GM23338 (cell line): ENCODE measurements at regions not wholly inside any gene's neighbourhood (a gene's known extent, or its start where the extent isn't known, plus 50 kb on each side); places are given as distances from the start of the nearest gene placed in this dataset.

Source experiments
- ATAC-seq: fragments of 200-7000 bp; cut with Tn5 transposase; 3 replicates; pipeline ENCODE4 v1.9.1; 2020
- DNase-seq: peaks from one replicate; pipeline ENCODE4 v3.0.0-alpha.2; 2015; ENCODE audit warnings: low spot score
- H2AFZ ChIP-seq: fragments of 200-600 bp; sonication (generic); 2 replicates; pipeline ENCODE4 v1.8.0; 2016; ENCODE audit warnings: antibody characterized with exemption, mild to moderate bottlenecking, moderate library complexity
- H3F3A ChIP-seq: fragments of 200-600 bp; sonication (generic); replicated peaks from 2 replicates; pipeline ENCODE4 v1.8.0; 2017; ENCODE audit warnings: antibody characterized with exemption, mixed run types, low read depth
- H3K27ac ChIP-seq: fragments of 200-600 bp; sonication (generic); 2 replicates; pipeline ENCODE4 v1.6.1; 2016; ENCODE audit warnings: low read depth
- H3K27me3 ChIP-seq: fragments of 200-600 bp; sonication (generic); 2 replicates; pipeline ENCODE4 v1.8.0; 2016; ENCODE audit warnings: mild to moderate bottlenecking, mixed run types, moderate library complexity; ENCODE audit not compliant: insufficient read depth
- H3K36me3 ChIP-seq: fragments of 200-600 bp; sonication (generic); 2 replicates; pipeline ENCODE4 v1.8.0; 2016; ENCODE audit warnings: mild to moderate bottlenecking; ENCODE audit not compliant: insufficient read depth
- H3K4me1 ChIP-seq: fragments of 200-600 bp; sonication (generic); 2 replicates; pipeline ENCODE4 v1.8.0; 2016; ENCODE audit warnings: mild to moderate bottlenecking, moderate library complexity; ENCODE audit not compliant: insufficient read depth
- H3K4me2 ChIP-seq: fragments of 200-600 bp; sonication (generic); 2 replicates; pipeline ENCODE4 v1.7.1; 2017; ENCODE audit warnings: mixed run types
- H3K4me3 ChIP-seq: fragments of 200-600 bp; sonication (generic); 2 replicates; pipeline ENCODE4 v1.6.1; 2016; ENCODE audit warnings: mixed run types
- H3K79me2 ChIP-seq: fragments of 200-600 bp; sonication (generic); replicated peaks from 2 replicates; pipeline ENCODE4 v1.8.0; 2017; ENCODE audit warnings: mild to moderate bottlenecking; ENCODE audit not compliant: insufficient read depth
- H3K9me2 ChIP-seq: fragments of 200-600 bp; sonication (generic); 2 replicates; pipeline ENCODE4 v1.8.0; 2017; ENCODE audit not compliant: insufficient read depth
- H4K20me1 ChIP-seq: fragments of 200-600 bp; sonication (generic); replicated peaks from 2 replicates; pipeline ENCODE4 v1.8.0; 2017; ENCODE audit warnings: mild to moderate bottlenecking; ENCODE audit not compliant: insufficient read depth
- H3K27ac Mint-ChIP-seq: 2 replicates; pipeline ENCODE4 v1.8.0; 2020; ENCODE audit warnings: inconsistent platforms, mild to moderate bottlenecking, moderate library complexity, mixed read lengths
- H3K27me3 Mint-ChIP-seq: 3 replicates; pipeline ENCODE4 v1.8.0; 2022; ENCODE audit warnings: low read depth, mild to moderate bottlenecking, moderate library complexity, mixed read lengths, inconsistent platforms; ENCODE audit not compliant: insufficient read depth, poor library complexity
- H3K36me3 Mint-ChIP-seq: 3 replicates; pipeline ENCODE4 v1.8.0; 2021; ENCODE audit warnings: low read depth, mild to moderate bottlenecking, inconsistent platforms, moderate library complexity, mixed read lengths
- H3K4me1 Mint-ChIP-seq: 3 replicates; pipeline ENCODE4 v1.8.0; 2020; ENCODE audit warnings: mild to moderate bottlenecking, inconsistent platforms, mixed read lengths
- H3K4me3 Mint-ChIP-seq: 3 replicates; pipeline ENCODE4 v1.8.0; 2021; ENCODE audit warnings: moderate library complexity, mild to moderate bottlenecking, inconsistent platforms, mixed read lengths
- H3K9me3 Mint-ChIP-seq: 3 replicates; pipeline ENCODE4 v1.8.0; 2020; ENCODE audit warnings: moderate library complexity, mild to moderate bottlenecking, inconsistent platforms, mixed read lengths
- CREB1 ChIP-seq: fragments of 250-450 bp; sonication (Bioruptor Pico); IDR thresholded peaks from 2 replicates; pipeline ENCODE4 v1.5.0; 2020; ENCODE audit warnings: low read depth, mild to moderate bottlenecking, moderate library complexity
- EZH2 ChIP-seq: fragments of 200-600 bp; sonication (generic); IDR thresholded peaks from one replicate; pipeline ENCODE4 v1.8.0; 2017; ENCODE audit warnings: antibody characterized with exemption, mild to moderate bottlenecking, low read depth; ENCODE audit not compliant: unreplicated experiment
- EZH2phosphoT487 ChIP-seq: fragments of 200-600 bp; sonication (generic); IDR thresholded peaks from one replicate; pipeline ENCODE4 v1.8.1; 2018; ENCODE audit warnings: antibody characterized with exemption; ENCODE audit not compliant: unreplicated experiment
- JUNB ChIP-seq: IDR thresholded peaks from one replicate; pipeline ENCODE4 v1.6.1; 2016; ENCODE audit warnings: antibody characterized with exemption; ENCODE audit not compliant: unreplicated experiment
- NANOG ChIP-seq: IDR thresholded peaks from 2 replicates; pipeline ENCODE4 v1.6.1; 2016; ENCODE audit warnings: antibody characterized with exemption, borderline replicate concordance
- POLR2AphosphoS5 ChIP-seq: IDR thresholded peaks from 2 replicates; pipeline ENCODE4 v1.6.1; 2016; ENCODE audit warnings: antibody characterized with exemption, low read depth
- STAT1 ChIP-seq: IDR thresholded peaks from one replicate; pipeline ENCODE4 v1.6.1; 2016; ENCODE audit warnings: antibody characterized with exemption; ENCODE audit not compliant: unreplicated experiment
- ZNF114 ChIP-seq: fragments of 250-450 bp; sonication (Bioruptor Pico); IDR thresholded peaks from 2 replicates; pipeline ENCODE4 v1.5.0; 2020; ENCODE audit warnings: mild to moderate bottlenecking, moderate library complexity
- ZNF331 ChIP-seq: fragments of 250-450 bp; sonication (Bioruptor Pico); IDR thresholded peaks from 2 replicates; pipeline ENCODE4 v1.5.0; 2020; ENCODE audit warnings: low read depth, mild to moderate bottlenecking, moderate library complexity
- TF ChIP-seq, protein P1 (sequence below): IDR thresholded peaks from 2 replicates; pipeline ENCODE4 v1.6.1; 2016; ENCODE audit warnings: antibody characterized with exemption
- TF ChIP-seq, protein P2 (sequence below): IDR thresholded peaks from one replicate; pipeline ENCODE4 v1.6.1; 2018; ENCODE audit warnings: antibody characterized with exemption; ENCODE audit not compliant: unreplicated experiment
- TF ChIP-seq, protein P3 (sequence below), 2 experiments: fragments of 200-600 bp in 1 of 2; sonication (generic) in 1 of 2; conservative IDR thresholded peaks; 2 replicates each; pipeline versions ENCODE4 v1.5.1 to v1.6.1; 2016 to 2017; ENCODE audit warnings: antibody characterized with exemption in 2 of 2, low read depth in 2 of 2, mild to moderate bottlenecking in 2 of 2, moderate library complexity in 1 of 2
- TF ChIP-seq, protein P4 (sequence below): fragments of 250-450 bp; sonication (Bioruptor Pico); IDR thresholded peaks from 2 replicates; pipeline ENCODE4 v1.5.0; 2020; ENCODE audit warnings: mild to moderate bottlenecking, moderate library complexity

DNA sequence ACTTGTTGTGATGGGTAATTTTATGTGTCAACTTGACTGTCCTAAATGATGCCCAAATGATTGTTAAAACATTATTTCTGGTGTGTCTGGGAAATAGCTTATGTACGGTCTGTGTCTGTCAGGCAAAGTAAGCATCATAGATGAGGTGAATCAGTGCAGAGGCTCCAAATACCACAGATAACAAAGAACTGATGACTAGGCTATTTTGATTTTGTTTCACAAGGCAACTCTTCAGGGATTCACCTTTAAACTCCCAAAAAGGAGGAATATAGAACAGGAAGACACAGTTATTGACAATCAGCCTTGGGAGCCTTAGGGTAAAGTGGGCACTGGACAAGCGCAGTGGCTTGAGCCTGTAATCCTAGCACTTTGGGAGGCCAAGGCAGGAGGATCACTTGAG is 290.7 kb downstream of the PCDH10 start:
- Mint-ChIP-seq H3K36me3 (no peaks in the 10 kb centered on the region), H3K27me3 (no peaks in the 10 kb centered on the region), H3K9me3 (no peaks in the 10 kb centered on the region), H3K27ac (no peak overlapping the region), H3K4me3 (no peak overlapping the region), H3K4me1 (no peaks in the 10 kb centered on the region)
- Histone ChIP-seq H3K36me3 (no peaks in the 10 kb centered on the region), H3K79me2 (no peaks in the 10 kb centered on the region), H3K9me2 (no peaks in the 10 kb centered on the region), H3K4me3 (no peak overlapping the region), H2AFZ (no peak overlapping the region), H3K27me3 (no peaks in the 10 kb centered on the region), H4K20me1 (no peaks in the 10 kb centered on the region), H3K4me2 (no peak overlapping the region), H3F3A (no peaks in the 10 kb centered on the region), H3K27ac (no peak overlapping the region), H3K4me1 (no peaks in the 10 kb centered on the region)
- DNase-seq: no peak
- no peak for TF ChIP-seq ZNF331 (CRISPR knock-in tag)
- TF ChIP-seq POLR2AphosphoS5: no peak
- TF ChIP-seq STAT1: no peak
- TF ChIP-seq, protein P1, sequence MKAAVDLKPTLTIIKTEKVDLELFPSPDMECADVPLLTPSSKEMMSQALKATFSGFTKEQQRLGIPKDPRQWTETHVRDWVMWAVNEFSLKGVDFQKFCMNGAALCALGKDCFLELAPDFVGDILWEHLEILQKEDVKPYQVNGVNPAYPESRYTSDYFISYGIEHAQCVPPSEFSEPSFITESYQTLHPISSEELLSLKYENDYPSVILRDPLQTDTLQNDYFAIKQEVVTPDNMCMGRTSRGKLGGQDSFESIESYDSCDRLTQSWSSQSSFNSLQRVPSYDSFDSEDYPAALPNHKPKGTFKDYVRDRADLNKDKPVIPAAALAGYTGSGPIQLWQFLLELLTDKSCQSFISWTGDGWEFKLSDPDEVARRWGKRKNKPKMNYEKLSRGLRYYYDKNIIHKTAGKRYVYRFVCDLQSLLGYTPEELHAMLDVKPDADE: no peak
- TF ChIP-seq, protein P2, sequence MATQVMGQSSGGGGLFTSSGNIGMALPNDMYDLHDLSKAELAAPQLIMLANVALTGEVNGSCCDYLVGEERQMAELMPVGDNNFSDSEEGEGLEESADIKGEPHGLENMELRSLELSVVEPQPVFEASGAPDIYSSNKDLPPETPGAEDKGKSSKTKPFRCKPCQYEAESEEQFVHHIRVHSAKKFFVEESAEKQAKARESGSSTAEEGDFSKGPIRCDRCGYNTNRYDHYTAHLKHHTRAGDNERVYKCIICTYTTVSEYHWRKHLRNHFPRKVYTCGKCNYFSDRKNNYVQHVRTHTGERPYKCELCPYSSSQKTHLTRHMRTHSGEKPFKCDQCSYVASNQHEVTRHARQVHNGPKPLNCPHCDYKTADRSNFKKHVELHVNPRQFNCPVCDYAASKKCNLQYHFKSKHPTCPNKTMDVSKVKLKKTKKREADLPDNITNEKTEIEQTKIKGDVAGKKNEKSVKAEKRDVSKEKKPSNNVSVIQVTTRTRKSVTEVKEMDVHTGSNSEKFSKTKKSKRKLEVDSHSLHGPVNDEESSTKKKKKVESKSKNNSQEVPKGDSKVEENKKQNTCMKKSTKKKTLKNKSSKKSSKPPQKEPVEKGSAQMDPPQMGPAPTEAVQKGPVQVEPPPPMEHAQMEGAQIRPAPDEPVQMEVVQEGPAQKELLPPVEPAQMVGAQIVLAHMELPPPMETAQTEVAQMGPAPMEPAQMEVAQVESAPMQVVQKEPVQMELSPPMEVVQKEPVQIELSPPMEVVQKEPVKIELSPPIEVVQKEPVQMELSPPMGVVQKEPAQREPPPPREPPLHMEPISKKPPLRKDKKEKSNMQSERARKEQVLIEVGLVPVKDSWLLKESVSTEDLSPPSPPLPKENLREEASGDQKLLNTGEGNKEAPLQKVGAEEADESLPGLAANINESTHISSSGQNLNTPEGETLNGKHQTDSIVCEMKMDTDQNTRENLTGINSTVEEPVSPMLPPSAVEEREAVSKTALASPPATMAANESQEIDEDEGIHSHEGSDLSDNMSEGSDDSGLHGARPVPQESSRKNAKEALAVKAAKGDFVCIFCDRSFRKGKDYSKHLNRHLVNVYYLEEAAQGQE: no peak
- TF ChIP-seq NANOG: no peak
- TF ChIP-seq EZH2: no peak
- TF ChIP-seq EZH2phosphoT487: no peak
- no peak for TF ChIP-seq ZNF114 (CRISPR knock-in tag)
- TF ChIP-seq, protein P3, sequence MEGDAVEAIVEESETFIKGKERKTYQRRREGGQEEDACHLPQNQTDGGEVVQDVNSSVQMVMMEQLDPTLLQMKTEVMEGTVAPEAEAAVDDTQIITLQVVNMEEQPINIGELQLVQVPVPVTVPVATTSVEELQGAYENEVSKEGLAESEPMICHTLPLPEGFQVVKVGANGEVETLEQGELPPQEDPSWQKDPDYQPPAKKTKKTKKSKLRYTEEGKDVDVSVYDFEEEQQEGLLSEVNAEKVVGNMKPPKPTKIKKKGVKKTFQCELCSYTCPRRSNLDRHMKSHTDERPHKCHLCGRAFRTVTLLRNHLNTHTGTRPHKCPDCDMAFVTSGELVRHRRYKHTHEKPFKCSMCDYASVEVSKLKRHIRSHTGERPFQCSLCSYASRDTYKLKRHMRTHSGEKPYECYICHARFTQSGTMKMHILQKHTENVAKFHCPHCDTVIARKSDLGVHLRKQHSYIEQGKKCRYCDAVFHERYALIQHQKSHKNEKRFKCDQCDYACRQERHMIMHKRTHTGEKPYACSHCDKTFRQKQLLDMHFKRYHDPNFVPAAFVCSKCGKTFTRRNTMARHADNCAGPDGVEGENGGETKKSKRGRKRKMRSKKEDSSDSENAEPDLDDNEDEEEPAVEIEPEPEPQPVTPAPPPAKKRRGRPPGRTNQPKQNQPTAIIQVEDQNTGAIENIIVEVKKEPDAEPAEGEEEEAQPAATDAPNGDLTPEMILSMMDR (conservative IDR thresholded peaks at IDR 0.05; ENCODE audit: low read depth in 2 of 2): no peak
- TF ChIP-seq, protein P4, sequence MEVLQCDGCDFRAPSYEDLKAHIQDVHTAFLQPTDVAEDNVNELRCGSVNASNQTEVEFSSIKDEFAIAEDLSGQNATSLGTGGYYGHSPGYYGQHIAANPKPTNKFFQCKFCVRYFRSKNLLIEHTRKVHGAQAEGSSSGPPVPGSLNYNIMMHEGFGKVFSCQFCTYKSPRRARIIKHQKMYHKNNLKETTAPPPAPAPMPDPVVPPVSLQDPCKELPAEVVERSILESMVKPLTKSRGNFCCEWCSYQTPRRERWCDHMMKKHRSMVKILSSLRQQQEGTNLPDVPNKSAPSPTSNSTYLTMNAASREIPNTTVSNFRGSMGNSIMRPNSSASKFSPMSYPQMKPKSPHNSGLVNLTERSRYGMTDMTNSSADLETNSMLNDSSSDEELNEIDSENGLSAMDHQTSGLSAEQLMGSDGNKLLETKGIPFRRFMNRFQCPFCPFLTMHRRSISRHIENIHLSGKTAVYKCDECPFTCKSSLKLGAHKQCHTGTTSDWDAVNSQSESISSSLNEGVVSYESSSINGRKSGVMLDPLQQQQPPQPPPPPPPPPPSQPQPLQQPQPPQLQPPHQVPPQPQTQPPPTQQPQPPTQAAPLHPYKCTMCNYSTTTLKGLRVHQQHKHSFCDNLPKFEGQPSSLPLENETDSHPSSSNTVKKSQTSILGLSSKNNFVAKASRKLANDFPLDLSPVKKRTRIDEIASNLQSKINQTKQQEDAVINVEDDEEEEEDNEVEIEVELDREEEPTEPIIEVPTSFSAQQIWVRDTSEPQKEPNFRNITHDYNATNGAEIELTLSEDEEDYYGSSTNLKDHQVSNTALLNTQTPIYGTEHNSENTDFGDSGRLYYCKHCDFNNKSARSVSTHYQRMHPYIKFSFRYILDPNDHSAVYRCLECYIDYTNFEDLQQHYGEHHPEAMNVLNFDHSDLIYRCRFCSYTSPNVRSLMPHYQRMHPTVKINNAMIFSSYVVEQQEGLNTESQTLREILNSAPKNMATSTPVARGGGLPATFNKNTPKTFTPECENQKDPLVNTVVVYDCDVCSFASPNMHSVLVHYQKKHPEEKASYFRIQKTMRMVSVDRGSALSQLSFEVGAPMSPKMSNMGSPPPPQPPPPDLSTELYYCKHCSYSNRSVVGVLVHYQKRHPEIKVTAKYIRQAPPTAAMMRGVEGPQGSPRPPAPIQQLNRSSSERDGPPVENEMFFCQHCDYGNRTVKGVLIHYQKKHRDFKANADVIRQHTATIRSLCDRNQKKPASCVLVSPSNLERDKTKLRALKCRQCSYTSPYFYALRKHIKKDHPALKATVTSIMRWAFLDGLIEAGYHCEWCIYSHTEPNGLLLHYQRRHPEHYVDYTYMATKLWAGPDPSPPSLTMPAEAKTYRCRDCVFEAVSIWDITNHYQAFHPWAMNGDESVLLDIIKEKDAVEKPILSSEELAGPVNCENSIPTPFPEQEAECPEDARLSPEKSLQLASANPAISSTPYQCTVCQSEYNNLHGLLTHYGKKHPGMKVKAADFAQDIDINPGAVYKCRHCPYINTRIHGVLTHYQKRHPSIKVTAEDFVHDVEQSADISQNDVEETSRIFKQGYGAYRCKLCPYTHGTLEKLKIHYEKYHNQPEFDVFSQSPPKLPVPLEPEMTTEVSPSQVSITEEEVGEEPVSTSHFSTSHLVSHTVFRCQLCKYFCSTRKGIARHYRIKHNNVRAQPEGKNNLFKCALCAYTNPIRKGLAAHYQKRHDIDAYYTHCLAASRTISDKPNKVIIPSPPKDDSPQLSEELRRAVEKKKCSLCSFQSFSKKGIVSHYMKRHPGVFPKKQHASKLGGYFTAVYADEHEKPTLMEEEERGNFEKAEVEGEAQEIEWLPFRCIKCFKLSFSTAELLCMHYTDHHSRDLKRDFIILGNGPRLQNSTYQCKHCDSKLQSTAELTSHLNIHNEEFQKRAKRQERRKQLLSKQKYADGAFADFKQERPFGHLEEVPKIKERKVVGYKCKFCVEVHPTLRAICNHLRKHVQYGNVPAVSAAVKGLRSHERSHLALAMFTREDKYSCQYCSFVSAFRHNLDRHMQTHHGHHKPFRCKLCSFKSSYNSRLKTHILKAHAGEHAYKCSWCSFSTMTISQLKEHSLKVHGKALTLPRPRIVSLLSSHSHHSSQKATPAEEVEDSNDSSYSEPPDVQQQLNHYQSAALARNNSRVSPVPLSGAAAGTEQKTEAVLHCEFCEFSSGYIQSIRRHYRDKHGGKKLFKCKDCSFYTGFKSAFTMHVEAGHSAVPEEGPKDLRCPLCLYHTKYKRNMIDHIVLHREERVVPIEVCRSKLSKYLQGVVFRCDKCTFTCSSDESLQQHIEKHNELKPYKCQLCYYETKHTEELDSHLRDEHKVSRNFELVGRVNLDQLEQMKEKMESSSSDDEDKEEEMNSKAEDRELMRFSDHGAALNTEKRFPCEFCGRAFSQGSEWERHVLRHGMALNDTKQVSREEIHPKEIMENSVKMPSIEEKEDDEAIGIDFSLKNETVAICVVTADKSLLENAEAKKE: no peak
- TF ChIP-seq CREB1 (CRISPR knock-in tag): no peak
- TF ChIP-seq JUNB: no peak
- ATAC-seq: no peak
